NCI-H187 treated with DMSO at 0.1 percent for 48 hours (cell line): ENCODE measurements at regions not wholly inside any gene's neighbourhood (a gene's known extent, or its start where the extent isn't known, plus 50 kb on each side); places are given as distances from the start of the nearest gene placed in this dataset.

Experiments used
- DNase-seq: peaks from one replicate; lab custom pipeline; 2025; lab: John Stamatoyannopoulos, UW

DNA sequence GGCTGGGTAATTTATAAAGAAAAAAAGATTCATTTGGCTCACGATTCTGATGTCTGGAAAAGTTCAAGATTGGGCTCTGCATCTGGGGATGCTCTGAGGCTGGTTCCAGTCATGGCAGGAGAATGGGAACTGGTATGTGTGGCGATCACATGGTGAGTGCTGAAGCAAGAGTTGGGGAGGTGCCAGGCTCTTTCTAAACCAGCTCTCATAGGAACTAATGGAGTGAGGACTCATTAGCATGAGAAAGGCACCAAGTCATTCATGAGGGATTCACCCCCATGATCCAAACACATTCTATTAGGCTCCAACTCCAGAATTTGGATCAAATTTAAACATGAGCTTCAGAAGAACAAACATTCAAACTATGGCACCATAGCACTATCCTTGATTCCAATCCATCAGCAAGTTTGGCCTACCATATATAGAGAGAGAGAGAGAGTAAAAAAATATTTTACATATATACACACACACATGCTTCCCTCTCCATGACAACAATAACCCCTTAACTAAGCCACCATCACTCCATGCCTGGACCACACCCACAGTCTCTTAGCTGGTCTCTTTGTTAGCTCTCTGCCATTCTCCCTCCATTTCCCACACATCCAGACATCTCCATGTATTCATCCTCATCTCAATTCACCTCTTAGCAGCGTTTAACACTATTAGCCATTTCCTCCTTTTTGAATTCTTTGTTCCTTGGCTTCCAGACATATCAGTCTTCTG lies 57.9 kb downstream of the NPY start:
- DNase-seq = no peak

DNA sequence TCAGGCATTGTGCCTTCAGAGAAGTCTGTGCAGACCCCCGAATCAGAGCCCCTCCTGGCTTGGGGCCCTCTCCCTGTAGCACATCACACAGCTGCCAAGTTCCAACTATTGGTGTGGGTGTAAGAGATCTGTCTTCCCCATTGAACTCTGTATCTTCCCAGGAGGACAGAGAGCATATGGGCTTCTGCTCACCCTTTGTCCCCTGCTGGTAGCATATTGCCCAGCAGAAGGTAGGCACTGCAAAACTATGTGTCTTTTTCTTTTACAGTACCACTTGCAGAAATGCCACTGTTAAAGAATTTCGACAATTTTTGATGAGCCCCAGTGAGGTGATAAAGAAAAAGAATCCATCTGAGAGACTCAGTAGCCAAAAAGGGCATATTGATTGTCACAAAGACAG lies 59.6 kb downstream of the NPY start:
- DNase-seq = no peak

DNA sequence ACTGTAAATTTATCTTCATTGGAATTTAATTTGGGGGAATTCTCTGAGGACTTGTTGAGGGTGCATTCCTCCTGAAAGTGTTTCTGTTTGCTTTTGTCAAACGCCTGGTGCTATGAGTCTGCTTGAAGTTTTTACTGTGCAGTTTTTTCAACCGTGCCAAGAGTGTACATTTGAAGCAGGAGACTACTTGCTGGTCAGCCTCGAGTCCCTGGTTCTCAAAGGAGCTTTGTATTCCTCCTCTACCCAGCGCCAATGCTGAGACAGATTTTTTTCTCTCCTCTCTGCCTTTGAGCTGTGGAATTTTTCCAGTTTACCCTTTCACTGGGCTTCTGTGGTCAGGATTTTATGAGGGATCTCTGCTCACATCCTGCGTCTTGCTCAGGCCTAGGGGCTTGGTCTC lies 62.1 kb downstream of the NPY start:
- no peak for DNase-seq

DNA sequence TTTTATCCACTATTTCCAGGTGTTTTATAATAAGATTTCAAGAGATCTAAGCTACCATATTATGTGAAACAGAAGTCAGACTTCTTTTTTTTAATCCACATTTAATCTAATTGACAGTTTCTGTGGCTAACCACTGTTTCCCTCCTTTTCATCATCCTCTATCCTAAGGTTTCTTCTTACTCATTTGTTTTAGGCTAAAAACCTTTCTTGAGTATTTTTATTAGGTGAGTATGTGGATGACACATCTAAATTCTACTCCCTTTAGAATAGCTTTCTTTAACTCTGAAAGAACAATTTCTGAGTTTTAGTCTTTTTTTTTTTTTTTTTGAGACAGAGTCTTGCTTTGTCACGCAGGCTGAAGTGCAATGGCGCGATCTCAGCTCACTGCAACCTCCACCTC lies 62.7 kb downstream of the NPY start:
- no peak for DNase-seq

DNA sequence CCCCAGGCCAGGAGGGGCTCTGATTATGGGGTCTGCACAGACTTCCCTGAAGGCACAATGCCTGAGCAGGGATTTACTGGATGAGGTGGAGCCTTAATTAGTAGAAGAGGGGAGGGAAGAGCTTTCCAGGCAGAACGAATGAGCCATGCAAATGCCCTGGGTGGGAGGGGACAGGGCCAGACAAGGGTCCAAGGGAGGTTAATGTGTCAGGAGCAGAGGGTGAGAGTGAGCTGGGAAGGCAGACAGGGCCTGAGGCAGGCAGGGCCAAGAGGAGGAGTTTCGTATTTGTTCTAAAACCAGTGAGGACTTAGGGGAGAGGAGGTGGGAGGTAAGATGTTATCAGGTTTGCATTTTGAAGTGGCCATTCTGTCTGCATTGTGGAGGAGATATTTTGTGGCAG lies 65.3 kb downstream of the NPY start:
- no peak for DNase-seq

DNA sequence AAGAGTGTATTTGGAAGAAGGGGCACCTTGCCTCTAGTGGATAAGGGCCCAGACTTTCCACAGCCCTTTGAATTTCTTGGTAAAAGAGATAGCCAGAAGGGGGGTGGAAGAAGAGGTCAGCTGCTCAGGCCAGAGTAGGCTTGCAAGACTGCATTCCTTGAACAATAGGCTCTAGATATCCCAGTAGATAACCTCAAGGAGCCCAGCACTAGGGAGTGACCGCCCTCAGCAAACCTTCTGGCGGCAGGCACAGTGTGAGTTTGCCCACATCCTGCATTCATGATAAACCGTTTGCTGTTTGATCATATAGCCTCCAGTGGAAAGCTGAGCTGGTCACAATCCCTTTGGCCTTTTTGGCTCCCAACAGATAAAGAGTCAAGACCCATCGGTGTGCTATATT lies 70.5 kb downstream of the NPY start:
- no peak for DNase-seq

DNA sequence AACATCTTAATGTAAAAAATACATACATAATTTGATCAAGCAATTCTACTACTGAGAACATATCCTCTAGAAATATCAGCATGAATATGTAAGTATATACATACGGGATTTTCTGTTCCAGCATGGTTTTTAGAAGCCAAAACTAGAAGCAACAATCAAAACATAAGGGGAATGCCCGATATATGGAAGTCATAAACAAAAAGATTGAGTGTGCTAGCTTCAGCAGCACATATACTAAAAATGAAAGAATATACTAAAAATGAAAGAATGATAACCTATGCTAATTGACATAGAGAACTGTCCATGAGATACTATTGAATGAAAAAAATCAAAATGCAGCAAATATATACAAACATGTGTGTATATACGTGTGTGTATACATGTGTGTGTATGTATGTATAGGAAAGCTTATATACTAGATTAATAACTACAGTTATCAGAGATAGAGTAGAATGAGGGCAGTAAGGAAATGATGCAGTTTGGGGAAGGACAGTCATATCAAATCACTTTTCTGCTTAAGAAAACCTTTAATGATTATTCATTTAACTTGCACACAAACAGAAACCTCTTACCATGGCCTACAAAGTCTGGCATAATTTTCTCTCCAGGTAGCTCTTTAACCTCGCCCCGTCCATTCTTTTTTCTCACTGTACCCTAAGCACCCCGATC lies 72.9 kb downstream of the NPY start:
- DNase-seq = no peak

DNA sequence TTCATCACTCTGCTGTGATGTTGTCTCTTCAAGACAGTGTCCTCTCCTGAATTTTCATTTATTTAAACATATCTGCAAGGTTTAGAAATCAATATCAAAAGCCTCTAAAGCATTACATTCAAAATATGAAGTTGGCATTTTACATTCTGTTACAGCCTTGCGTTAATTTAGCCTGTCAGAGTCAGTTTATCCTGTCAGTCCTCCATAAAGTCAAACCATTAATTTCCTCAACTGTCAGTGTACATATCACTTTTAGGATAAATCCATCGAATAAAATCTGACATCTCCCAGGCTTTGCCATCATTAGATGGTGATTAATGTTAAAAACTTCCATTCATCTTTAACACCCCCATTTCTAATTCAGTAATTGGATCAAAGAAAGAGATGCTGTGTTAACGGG lies 77.0 kb downstream of the NPY start:
- DNase-seq = no peak

DNA sequence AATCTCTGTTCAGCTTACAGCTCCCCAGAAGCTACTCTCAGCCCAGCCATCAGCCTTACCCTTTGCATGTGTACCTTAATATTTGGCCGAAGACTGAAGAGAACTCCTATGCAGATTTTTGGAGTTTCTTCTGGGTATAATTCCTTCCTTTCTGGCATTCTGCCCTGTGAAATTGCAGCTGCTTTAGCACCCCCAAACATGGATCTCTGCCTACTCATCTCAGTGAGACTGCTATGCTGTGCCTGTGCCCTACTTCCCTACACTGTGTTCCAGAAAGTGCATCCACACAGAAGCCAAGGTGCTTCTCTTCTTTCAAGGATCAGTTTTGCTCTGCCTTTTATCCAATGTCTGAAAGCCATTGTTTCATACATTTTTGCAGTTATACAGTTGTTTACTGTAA lies 81.6 kb downstream of the NPY start:
- no peak for DNase-seq

DNA sequence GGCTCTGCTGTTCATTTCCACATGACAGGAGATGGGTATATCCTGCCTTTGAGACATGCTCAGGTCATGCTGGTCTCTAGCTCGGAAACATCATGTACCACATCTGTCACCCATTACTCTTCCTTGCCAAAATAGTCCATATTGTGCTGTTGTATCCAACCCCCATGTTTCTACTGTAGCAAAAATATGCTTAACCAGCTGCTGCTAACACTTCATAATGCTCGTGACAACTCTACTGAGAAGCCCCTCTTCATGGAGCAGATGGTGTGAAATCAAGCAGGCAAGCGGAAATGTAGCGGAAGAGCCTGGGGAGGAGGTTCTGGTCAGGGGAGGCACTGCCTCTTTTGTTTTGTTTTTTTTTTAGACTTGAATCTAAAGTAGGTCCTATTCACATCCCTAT lies 82.9 kb downstream of the NPY start:
- no peak for DNase-seq

DNA sequence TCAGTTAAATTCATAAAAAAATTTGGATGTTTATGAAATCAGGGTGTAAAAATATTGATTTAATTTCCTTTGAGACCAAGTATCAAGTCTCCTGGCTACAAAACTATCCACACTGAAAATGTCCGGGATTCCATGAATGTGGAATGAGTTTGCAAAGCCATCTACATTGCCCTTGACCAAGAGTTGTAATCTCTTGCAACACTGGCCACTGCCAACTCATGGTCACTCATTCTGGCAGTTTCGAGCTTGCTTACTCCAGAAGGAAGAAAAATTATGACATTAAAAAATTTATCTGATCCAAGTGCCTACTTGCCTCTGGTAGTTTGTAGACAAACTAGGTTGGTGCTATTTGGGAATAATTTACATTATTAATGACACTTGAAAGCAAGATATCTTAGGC lies 84.2 kb downstream of the NPY start:
- no peak for DNase-seq

DNA sequence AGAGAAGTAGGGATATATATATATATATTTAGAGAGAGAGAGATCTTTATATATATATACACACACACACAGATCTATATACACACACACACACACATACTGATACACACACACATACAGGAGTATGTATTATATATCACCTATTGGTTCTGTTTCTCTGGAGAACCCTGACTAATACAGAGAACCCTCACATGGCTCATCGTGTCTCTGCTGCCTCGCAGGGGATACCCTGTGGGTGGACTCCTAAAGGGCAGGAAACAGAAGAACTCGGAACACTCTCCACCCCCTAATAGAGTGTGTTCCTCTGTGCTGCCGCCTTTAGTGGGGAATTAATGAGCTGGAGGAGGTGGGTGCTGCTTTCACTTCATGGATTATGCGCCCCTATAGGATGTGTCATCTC lies 86.6 kb downstream of the NPY start:
- DNase-seq = no peak

DNA sequence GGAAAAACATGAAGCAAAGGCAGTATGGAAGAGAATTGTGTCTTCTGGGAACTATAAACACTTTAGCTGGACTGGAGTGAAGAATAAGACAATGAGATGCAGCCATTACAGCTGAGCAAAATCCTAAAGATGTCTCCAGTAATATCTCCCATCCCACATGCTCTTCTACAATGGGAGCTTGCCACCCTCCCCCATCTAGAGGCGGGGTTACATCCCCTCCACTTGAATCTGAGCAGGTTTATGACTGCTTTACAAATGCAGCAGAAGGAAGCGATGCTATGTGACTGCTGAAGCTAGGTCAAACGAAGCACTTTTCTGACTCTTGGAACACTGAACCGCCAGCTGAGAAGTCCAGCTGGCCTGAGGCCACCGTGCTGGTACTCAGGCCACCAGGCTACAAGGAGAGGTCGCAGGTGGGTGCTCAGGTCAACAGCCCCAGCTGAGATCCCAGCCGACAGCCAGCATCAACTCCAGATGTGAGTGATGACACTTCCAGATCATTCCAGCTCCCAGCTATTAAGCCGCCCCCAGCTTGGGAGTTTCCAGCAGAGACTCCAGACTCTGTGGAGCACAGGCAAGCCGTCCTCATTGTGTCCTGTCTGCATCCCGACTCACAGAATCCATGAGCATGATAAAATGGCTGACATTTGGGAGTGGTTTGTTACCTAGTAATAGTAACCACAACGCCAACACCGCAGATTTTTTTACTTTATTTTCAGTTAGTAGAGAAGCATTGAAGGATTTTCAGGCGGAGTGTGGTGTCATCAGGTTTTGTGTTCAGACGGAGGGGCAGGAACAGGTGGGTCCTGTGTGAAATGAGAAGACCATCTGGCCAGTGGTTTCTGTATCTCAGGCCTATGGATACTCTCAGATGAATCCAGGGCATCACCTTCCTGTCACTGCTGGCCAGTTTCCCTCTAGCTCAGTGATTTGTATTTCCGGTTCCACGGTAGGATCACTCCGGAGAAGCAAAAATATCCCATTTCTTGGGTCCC lies 89.3 kb downstream of the NPY start:
- peak; percentile 11 for DNase-seq

DNA sequence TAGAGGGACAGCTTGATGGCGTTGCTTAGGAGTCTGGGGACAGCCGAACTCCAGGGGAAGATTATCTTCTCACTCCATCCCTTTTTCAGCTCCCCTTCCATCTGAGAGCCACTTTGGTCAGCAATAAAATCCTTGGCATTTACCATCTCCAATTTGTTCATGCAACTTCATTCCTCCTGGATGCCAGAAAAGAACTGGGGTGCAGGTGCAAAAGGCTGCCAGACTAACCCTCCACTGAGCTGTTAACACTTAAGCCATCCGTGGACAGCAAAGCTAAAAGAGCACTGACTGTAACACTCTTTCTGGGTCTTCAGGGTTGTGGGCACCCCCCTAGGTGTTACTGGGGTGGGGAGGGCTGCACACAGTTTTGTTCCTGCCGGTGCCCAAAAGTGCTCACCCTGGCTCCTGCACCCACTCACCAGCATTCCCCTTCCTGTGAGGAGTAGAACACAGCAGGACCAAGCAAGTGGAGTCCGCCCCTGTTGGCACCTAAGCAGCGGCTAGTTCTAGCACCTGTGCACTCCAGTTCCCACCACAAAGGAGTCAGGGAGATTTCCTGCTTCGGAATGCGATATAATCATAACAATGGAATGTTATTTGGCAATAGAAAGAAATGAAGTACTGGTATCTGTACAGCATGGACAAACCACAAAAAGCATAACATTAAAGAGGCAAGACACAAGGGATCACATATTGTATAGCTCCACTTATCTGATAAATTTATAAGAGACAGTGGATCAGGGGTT lies 95.1 kb downstream of the NPY start:
- no peak for DNase-seq

DNA sequence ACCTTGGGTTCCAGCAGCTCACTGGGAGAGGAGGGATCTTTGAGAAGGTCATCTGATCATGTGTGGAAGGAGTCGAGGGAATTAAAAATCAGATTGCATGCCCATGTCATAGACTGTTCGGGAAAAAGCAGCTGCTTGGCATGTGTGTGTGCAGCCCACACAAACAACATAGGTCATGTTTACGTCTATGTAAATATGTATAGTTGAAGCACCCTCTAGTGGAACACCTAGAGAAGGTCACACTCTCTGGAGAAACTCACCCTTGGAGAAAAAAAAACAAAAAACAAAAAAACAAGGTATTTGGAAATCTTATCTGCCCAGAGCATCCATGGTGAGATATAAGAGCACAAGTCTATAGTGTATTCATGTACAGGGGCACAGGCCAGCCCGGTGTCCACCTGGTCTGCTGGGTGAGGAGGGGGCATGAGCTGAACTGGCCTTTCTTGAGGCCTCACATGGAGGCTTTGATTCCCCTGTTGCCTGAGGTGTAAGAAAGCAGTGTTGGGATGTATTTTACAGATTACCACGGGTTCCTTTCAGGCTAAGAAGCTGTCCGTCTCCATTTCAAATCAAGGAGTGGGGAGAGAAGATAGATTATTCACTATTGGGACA lies 98.0 kb downstream of the NPY start:
- DNase-seq = no peak

DNA sequence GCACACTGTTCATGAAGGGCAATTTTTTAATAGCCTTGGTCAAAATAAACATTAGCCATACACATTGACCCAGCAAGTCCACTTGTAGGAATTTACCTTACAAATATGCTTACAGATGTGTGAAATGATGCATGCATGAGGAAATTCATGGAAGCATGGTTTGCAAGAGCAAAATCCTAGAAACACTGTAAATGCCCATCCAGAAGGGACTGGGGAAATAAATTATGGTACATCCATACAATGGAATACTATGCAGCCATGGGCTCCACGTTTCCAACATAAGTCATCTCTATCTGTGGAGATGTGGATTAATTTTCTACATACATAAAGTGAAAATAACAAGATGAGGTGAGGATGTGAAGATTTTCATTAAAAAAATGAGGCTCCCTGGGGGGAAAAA lies 99.1 kb downstream of the NPY start:
- no peak for DNase-seq

DNA sequence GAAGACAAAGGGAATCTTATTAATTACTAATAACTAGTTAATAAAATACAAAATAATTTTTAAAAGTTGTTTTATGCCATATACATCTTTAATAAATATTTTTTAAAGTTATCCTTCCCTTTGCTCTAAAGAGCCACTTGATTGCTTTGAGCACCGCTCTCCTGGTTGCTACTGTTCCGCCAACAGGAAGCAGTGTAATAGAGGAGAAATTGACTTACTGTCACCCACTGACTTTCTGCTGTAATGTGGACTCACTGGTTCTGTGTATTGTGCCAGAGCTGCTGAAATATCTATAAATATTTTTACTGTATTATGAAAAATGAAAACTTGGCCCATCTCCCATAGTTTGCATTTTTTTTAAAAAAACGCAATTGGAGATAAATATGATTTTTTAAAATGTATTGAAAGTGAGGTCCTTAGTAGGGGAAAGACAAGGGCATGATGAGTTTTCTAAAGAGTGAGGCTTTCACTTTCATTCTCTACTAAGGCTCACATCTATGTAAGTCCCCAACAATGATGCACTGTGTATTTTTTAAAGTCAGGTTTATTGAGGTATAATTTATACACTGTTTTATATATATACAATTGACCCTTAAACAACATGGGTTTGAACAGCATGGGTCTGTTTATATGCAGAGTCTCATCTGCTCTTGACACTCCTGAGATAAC lies 100.5 kb downstream of the NPY start:
- DNase-seq = no peak

DNA sequence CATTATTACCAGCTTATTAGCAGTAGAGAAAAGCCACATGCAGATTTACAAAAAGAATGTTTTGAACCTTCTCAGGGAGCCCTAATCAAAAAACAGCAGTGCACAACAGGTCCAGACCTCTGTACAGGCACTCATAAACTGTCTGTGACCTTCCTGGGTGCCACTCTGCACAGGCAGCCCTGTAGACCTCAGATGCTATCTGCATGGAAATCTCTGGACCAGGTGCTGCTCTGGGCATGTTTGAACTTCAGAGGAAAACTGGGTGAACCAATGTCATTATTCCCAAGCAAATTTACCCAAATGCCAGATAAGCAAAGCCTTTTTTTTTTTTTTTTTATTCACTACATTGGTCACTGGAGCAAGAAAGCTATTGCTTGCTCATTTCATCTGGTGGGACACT lies 104.2 kb downstream of the NPY start:
- no peak for DNase-seq

DNA sequence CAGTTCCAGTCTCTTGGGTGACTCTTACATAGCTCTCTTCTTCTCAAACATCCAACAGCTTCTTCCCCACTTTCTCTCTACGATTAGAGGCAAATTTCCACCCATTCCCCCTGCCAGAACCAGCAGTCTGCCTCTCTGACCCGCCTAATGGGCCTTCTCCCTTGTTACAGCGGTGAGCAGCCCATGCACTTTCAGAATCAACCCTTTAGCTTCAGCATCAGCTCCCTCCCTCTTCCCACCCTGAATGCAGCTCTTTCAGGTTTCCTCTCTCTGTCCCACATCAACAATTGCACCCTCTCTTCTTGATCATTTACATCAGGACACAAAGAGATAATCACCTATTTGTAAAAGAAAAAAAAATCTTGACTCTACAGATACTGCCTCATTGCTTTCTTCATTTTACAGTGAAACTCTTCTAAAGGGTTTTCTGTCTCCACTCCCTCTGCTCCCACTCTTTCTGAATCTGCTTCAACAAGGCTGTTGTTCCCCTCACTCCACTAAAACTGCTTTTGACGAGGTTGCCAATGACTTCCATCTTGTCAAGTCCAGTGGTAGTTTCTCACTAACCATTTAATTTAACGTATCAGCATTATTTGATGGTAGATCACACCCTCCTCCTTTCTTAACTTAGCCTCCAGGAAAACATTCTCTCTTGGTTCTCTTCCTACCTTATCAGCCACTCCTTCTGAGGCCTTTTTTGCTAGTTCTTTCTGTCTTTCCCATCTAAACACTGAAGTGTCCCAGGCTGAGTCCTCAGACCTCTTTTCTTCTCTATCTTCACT lies 106.6 kb downstream of the NPY start:
- DNase-seq = no peak

DNA sequence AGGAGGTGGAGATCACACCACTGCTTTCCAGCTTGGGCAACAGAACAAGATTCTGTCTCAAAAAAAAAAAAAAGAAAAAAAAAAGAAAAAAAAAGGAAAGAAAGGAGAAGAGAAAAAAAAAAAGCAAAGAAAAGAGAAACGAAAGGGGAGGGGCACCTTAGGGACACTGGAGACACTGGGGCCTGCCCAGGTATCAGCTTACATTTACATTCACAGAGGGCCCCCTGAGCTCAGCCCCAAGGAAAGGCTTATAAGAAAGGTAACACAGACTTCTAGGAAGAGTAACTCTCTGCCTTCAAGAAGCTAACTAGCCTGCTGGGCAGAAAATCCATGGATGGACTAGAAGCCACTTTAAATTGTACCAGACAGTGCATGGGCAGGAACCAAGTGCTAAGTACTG lies 108.8 kb downstream of the NPY start:
- no peak for DNase-seq
